Caki2 (cell line): ENCODE measurements at regions not wholly inside any gene's neighbourhood (a gene's known extent, or its start where the extent isn't known, plus 50 kb on each side); places are given as distances from the start of the nearest gene placed in this dataset.

Source experiments
- DNase-seq: peaks from one replicate; pipeline ENCODE4 v3.0.0-alpha.2; 2015; ENCODE audit warnings: low read depth
- in situ Hi-C: cut with HindIII; loops from 2 replicates; pipeline ENCODE4 v1.10.0; 2016; ENCODE audit warnings: low sequenced_read_pairs, low pct_unique_long_range_greater_than_20kb, mixed read lengths

GRCh38 chr10:93173967-93174845 lies 100.5 kb downstream of the CYP26A1 start:
- no peak for DNase-seq

GRCh38 chr10:93175490-93175889 lies 101.8 kb downstream of the CYP26A1 start:
- no peak for DNase-seq
- in situ Hi-C loops, result no loop called here

More at GRCh38 chr10:93173967-93174845, 100.5 kb downstream of the CYP26A1 start:
- in situ Hi-C loops, result no loop called here

- DNase-seq, result no peak
- in situ Hi-C loops, result no loop called here
Observed at GRCh38 chr10:93177511-93177910, 103.8 kb downstream of the CYP26A1 start.

- in situ Hi-C loops, result no loop called here
- no peak for DNase-seq
Observed at GRCh38 chr10:93178226-93178625, 104.5 kb downstream of the CYP26A1 start.

GRCh38 chr10:93180482-93180931 lies 106.8 kb downstream of the CYP26A1 start:
- DNase-seq, result no peak
- in situ Hi-C loops, result no loop called here

GRCh38 chr10:93181271-93182048 lies 107.8 kb downstream of the CYP26A1 start:
- in situ Hi-C loops, result no loop called here
- DNase-seq, result no peak

GRCh38 chr10:93182049-93182327 lies 108.3 kb downstream of the CYP26A1 start:
- no peak for DNase-seq
- in situ Hi-C loops, result no loop called here

- in situ Hi-C loops, result no loop called here
- no peak for DNase-seq
Observed at GRCh38 chr10:93182790-93183189, 109.1 kb downstream of the CYP26A1 start.

GRCh38 chr10:93186653-93187052 lies 113.0 kb downstream of the CYP26A1 start:
- no peak for DNase-seq
- in situ Hi-C loops, result no loop called here

- DNase-seq, result no peak
- in situ Hi-C loops, result loop anchor here (10.0 kb wide), 1 partner anchor 75 kb away; no protein-coding TSS in a partner anchor
Observed at GRCh38 chr10:93189944-93190343, 116.3 kb downstream of the CYP26A1 start.

GRCh38 chr10:93190372-93190771 lies 116.7 kb downstream of the CYP26A1 start:
- DNase-seq, result no peak
- in situ Hi-C loops, result loop anchor here (10.0 kb wide), 1 partner anchor 74 kb away; no protein-coding TSS in a partner anchor

GRCh38 chr10:93193906-93194305 lies 120.2 kb downstream of the CYP26A1 start:
- no peak for DNase-seq
- in situ Hi-C loops, result loop anchor here (10.0 kb wide), 1 partner anchor 71 kb away; no protein-coding TSS in a partner anchor

- no peak for DNase-seq
- in situ Hi-C loops, result loop anchor here (10.0 kb wide), 1 partner anchor 66 kb away; no protein-coding TSS in a partner anchor
Observed at GRCh38 chr10:93198401-93199131, 124.9 kb downstream of the CYP26A1 start.

- in situ Hi-C loops, result loop anchor here (10.0 kb wide), 1 partner anchor 66 kb away; no protein-coding TSS in a partner anchor
- DNase-seq, result peak; percentile 97
Observed at GRCh38 chr10:93199191-93199751, 125.6 kb downstream of the CYP26A1 start.

GRCh38 chr10:93204494-93205485 lies 131.1 kb downstream of the CYP26A1 start:
- in situ Hi-C loops, result no loop called here
- DNase-seq, result no peak

- DNase-seq, result no peak
- in situ Hi-C loops, result no loop called here
Observed at GRCh38 chr10:93206652-93207051, 133.0 kb downstream of the CYP26A1 start.
